WERI-Rb-1 (cell line): ENCODE measurements at regions not wholly inside any gene's neighbourhood (a gene's known extent, or its start where the extent isn't known, plus 50 kb on each side); places are given as distances from the start of the nearest gene placed in this dataset.

ENCODE experiments used
- DNase-seq: peaks from one replicate; pipeline ENCODE4 v3.0.0-alpha.2; 2020
- H3K27ac ChIP-seq: fragments of 250-450 bp; sonication (Bioruptor Pico); 2 replicates; pipeline ENCODE4 v1.5.1; 2020; ENCODE audit warnings: mild to moderate bottlenecking, moderate library complexity
- H3K27me3 ChIP-seq: fragments of 250-450 bp; sonication (Bioruptor Pico); 2 replicates; pipeline ENCODE4 v1.5.1; 2021; ENCODE audit warnings: mild to moderate bottlenecking, low read depth, moderate library complexity; ENCODE audit not compliant: insufficient read depth, severe bottlenecking
- H3K36me3 ChIP-seq: fragments of 250-450 bp; sonication (Bioruptor Pico); 2 replicates; pipeline ENCODE4 v1.5.1; 2020; ENCODE audit warnings: mild to moderate bottlenecking, moderate library complexity
- H3K4me3 ChIP-seq: 2 replicates; pipeline ENCODE4 v1.5.1; 2011; ENCODE audit warnings: low read depth, mild to moderate bottlenecking, control low read depth, low read length
- H3K9me3 ChIP-seq: fragments of 250-450 bp; sonication (Bioruptor Pico); 2 replicates; pipeline ENCODE4 v1.5.1; 2021; ENCODE audit warnings: mild to moderate bottlenecking, moderate library complexity; ENCODE audit not compliant: severe bottlenecking
- CTCF ChIP-seq: IDR thresholded peaks from 2 replicates; pipeline ENCODE4 v1.5.1; 2011; ENCODE audit warnings: low read depth, mild to moderate bottlenecking, control low read depth, inconsistent platforms, low read length

GRCh38 chr9:108698801-108699200, 157.0 kb downstream of the ACTL7B start:
- no peak for DNase-seq
- no peak overlapping the region for H3K27ac ChIP-seq
- H3K36me3 ChIP-seq = no peaks in the 10 kb centered on the region; the same call in none of the 2 replicates
- H3K27me3 ChIP-seq = no peaks in the 10 kb centered on the region
- TF ChIP-seq CTCF = no peak
- H3K9me3 ChIP-seq = peaks cover 3% of the 10 kb centered on the region
- H3K4me3 ChIP-seq = no peak overlapping the region

- no peak for TF ChIP-seq CTCF
- DNase-seq = no peak
- H3K27ac ChIP-seq = no peak overlapping the region
- peaks cover 3% of the 10 kb centered on the region for H3K9me3 ChIP-seq
- H3K36me3 ChIP-seq = peaks cover 2% of the 10 kb centered on the region
- no peak overlapping the region for H3K4me3 ChIP-seq
- H3K27me3 ChIP-seq = no peaks in the 10 kb centered on the region
These were observed 157.6 kb downstream of the ACTL7B start for GRCh38 chr9:108698231-108698630.

- peaks cover 3% of the 10 kb centered on the region for H3K9me3 ChIP-seq
- DNase-seq = no peak
- H3K27me3 ChIP-seq = no peaks in the 10 kb centered on the region
- H3K36me3 ChIP-seq = peaks cover 6% of the 10 kb centered on the region; the same call in 1 of the 2 replicates
- no peak overlapping the region for H3K27ac ChIP-seq
- no peak overlapping the region for H3K4me3 ChIP-seq
- no peak for TF ChIP-seq CTCF
These were observed 159.6 kb downstream of the ACTL7B start for GRCh38 chr9:108696156-108696555.

GRCh38 chr9:108694170-108694569, 161.6 kb downstream of the ACTL7B start:
- Histone ChIP-seq H3K9me3 (peaks cover 3% of the 10 kb centered on the region), H3K27me3 (no peaks in the 10 kb centered on the region), H3K27ac (no peak overlapping the region), H3K36me3 (peaks cover 6% of the 10 kb centered on the region; the same call in 1 of the 2 replicates), H3K4me3 (no peak overlapping the region)
- no peak for TF ChIP-seq CTCF
- no peak for DNase-seq

DNA sequence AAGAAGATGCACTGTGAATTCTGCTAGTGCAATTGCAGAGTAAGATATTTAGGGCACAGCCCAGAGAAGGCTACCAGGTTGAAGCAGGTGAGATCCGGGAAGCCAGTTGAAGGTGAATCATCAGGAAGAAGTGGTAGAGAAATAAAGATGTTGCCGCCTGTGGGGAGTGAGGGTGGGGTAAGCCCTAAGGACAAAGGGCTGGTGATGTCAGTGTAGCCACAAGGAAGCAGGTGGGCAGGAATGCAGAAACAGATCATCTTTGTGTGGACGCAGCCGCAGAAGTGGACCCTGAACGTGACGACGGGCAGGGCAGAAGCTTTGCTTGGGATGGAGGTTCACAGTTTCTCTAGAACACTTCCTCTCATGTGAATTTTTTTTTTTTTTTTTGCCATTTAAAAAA, 164.2 kb downstream of the ACTL7B start:
- no peak for TF ChIP-seq CTCF
- Histone ChIP-seq H3K9me3 (peaks cover 6% of the 10 kb centered on the region), H3K27ac (no peak overlapping the region), H3K36me3 (peaks cover 6% of the 10 kb centered on the region; the same call in 1 of the 2 replicates), H3K27me3 (no peaks in the 10 kb centered on the region), H3K4me3 (no peak overlapping the region)
- DNase-seq = no peak

DNA sequence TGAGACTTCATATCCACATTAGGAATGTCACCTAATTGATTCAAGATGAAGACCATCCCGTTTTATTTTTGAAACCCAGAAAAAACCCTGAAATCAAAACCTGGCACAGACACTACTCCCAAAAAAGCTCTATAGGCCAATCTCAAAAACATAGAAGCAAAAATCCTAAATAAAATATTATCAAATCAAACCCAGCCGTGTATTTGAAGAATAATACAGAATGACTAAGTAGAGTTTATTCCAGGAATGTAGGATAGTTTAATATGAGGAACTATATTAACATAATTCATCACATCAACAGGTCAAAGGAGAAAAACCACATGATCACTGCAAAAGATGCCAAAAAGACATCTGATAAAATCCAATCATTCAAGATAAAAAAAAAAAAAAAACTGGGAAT, 167.1 kb downstream of the ACTL7B start:
- no peaks in the 10 kb centered on the region for H3K27me3 ChIP-seq
- DNase-seq = no peak
- H3K4me3 ChIP-seq = no peak overlapping the region
- H3K27ac ChIP-seq = no peak overlapping the region
- no peak for TF ChIP-seq CTCF
- peaks cover 6% of the 10 kb centered on the region; the same call in 1 of the 2 replicates for H3K36me3 ChIP-seq
- H3K9me3 ChIP-seq = peaks cover 3% of the 10 kb centered on the region
